SH-SY5Y (cell line): ENCODE measurements at regions not wholly inside any gene's neighbourhood (a gene's known extent, or its start where the extent isn't known, plus 50 kb on each side); places are given as distances from the start of the nearest gene placed in this dataset.

Experiments
- GATA2 ChIP-seq: IDR thresholded peaks from 2 replicates; pipeline ENCODE4 v1.6.1; 2011; ENCODE audit warnings: mild to moderate bottlenecking, low read depth, low read length
- GATA3 ChIP-seq: IDR thresholded peaks from 2 replicates; pipeline ENCODE4 v1.6.1; 2011; ENCODE audit warnings: low read depth, mild to moderate bottlenecking, low read length, moderate library complexity

- TF ChIP-seq GATA3 = no peak
- no peak for TF ChIP-seq GATA2
These were observed 111.2 kb upstream of the JUN start for GRCh38 chr1:58895082-58895481.

DNA sequence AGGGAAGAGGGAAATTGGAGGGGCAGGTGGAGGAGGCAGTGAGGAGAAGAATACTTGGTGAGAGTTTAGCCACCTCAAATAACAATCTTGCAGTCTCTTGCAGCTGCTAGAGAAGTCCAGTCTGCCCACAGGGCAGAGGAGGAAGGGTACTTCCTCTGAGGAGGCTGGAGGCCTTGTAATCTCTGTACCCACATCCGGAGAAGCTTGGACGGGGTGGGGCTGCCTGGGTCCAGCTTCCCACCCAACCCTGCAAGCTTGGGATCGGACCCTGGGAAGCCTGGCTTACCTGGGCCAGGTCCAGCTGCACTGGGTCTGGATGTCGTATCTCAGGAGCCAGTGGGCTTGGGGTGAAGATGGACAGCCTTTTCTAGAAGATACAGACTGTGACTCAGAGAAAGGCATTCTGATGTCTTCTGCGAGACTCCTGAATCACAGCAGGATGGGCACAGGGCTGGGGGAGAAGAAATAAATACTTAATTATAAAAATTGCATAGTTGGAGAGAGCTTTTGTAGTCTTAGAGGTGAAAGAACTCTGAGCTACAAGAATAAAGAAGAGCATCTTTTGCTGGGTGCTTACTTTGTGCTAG lies 111.8 kb upstream of the JUN start:
- TF ChIP-seq GATA2 = no peak
- no peak for TF ChIP-seq GATA3

- TF ChIP-seq GATA3 (peak; percentile 80), GATA2 (peak; percentile 90)
These were observed 112.7 kb upstream of the JUN start for GRCh38 chr1:58896246-58897183.

- TF ChIP-seq GATA2 = peak; percentile 60; the same call in 1 of the 2 replicates
- TF ChIP-seq GATA3 = no peak
These were observed 115.1 kb upstream of the JUN start for GRCh38 chr1:58898739-58899586.

DNA sequence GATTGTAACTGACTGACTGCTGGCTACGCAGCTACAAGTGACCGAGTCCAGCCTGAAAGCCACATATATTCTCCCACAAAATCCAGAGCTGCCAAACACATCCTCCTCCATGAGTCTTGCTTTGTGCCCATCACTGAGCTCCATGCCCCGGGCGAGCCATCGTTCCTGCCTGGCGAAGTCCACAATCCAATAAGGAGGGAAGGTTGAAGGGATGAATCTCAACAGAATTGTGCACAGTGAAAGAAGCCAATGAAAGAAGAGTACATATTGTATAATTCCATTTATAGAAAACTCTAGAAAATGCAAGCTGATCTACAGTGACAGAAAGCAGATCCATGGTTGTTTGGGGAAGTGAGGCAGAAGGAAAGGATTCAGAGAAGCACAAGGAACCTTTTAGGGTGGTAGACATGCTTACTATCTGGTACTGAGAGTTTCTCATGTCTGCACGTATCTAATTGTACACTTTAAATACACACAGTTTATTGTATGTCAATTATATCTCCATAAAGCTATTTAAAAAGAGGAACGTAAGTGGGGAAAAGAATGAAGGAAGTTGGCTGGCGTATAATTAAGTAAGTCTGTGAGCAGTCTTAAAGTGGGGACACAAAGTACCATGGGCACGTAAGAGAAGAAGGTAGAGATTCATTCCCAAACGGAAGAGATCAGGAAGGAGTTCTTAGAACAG lies 115.9 kb upstream of the JUN start:
- TF ChIP-seq GATA3 (no peak), GATA2 (no peak)

- TF ChIP-seq GATA2 (no peak), GATA3 (no peak)
These were observed 116.5 kb upstream of the JUN start for GRCh38 chr1:58900396-58900795.

DNA sequence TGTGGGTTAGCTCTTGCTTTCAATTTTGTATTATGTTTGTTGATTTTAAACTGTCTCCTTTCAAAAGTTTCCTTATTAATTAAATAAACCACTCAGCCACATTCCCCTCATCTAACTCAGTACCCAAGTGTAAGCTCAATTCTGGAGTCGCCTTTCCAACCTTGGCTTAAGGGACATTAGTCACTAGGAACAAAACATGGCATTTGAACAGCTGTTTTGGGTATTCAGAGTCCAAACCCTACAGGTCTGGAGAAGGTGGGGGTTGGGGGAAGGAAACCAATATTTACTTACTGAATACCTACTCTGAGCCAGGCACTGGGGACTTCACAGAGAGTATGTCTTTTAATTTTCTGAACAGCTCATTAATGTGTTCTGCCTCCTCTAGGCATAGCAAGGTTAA lies 117.2 kb upstream of the JUN start:
- no peak for TF ChIP-seq GATA3
- TF ChIP-seq GATA2 = no peak

DNA sequence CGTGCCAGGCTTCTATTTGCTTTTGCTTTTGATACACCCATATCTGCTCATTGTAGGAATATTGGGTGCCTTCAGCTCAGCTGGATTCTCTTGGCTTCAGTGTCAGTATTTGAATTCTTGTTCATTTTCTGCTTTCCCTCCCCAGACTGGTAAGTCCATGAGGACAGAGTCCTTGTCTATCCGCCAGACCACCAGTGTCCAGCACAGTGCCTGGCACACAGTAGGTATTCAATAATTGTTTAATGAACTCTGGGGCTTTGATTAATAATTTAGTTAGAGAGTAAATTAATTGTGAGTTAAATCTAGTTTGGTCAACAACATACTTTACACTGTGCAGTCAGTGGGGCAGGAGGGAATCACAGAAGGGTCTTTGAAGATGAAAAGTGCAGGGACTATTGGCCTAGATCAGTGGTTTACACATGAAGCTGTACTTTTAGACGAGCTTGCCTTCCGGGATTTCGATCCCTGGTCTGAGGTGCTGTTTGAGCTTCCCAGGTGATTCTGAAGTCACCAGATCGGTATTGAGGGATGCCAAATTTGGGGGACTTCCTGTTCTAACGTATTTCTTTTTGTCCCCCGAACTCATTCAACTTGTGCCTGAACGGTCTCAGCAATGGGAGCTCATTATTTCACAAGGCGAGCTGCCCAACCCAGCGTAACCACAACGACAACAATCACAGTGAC lies 119.1 kb upstream of the JUN start:
- no peak for TF ChIP-seq GATA3
- no peak for TF ChIP-seq GATA2

DNA sequence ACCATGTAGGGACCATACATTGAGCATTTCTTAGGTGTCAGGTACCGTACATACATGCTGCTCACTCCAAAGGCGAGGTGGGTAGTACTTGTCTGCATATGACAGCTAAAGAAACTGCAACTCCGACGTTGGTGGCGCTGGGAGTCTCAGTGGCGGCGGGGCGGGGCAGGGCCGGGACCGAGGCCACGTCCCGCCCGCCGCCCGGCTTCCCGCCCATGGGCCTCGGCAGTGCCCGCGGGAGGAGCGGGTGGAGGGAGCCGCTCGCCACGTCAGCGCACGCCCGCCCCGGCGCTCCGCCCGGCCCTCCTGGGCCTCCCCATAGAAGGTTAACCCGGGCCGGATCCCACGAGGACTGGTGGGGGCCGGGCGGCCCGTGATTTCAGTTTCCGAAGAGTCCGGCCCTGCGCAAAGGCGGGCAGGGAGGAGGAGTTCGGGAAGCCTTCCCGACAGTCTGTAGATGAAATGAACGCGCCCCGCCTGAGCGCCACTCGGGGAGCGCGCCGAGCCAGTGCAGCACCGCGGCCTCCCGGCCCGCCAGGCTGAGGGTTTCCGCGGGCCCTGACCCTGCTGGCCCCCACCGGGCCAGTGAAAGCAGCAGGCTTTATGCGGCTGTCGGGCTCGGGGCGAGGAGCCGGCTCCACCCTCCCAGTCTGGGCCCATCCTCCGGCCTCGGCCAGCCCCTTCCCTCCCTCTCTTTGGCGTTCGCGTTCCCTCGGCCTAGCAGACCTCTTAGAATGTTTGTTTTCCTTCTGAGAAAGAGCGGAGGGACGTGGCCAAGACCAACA lies 119.9 kb upstream of the JUN start:
- TF ChIP-seq GATA2 (no peak), GATA3 (no peak)

- TF ChIP-seq GATA3 (no peak), GATA2 (no peak)
These were observed 120.7 kb upstream of the JUN start for GRCh38 chr1:58904299-58905125.

DNA sequence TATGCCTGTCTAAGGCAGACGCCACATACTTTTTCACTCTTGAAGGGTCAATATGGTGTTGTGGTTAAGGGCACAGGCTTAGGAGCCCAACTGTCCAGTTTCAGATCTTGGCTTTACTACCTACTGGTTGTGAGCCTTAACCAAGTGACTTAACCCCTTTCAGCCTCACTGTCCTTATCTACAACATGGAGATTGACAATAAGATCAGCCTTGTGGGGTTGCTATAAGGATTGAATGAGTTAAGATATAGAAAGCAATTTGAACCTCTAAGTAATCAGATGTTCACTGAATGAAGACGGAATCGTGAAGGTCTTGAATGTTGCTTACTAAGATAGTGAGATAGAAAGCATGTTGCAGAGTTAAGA lies 121.3 kb upstream of the JUN start:
- no peak for TF ChIP-seq GATA3
